ENCODE measurements at regions not wholly inside any gene's neighbourhood (a gene's known extent, or its start where the extent isn't known, plus 50 kb on each side); places are given as distances from the start of the nearest gene placed in this dataset.

GRCh38 chr4:59258002-59258401 lies 1942.1 kb upstream of the ADGRL3 start:
- no peak overlapping the region for H3K4me3 Mint-ChIP-seq (ENCODE audit: low read depth, unreplicated experiment)
- H3K36me3 Mint-ChIP-seq (ENCODE audit: insufficient read depth, unreplicated experiment) = no peaks in the 10 kb centered on the region
- H3K27ac Mint-ChIP-seq (ENCODE audit: unreplicated experiment) = no peak overlapping the region
- peaks cover 2% of the 10 kb centered on the region for H3K9me3 Mint-ChIP-seq (ENCODE audit: low read depth, unreplicated experiment)
- TF ChIP-seq, protein P1, sequence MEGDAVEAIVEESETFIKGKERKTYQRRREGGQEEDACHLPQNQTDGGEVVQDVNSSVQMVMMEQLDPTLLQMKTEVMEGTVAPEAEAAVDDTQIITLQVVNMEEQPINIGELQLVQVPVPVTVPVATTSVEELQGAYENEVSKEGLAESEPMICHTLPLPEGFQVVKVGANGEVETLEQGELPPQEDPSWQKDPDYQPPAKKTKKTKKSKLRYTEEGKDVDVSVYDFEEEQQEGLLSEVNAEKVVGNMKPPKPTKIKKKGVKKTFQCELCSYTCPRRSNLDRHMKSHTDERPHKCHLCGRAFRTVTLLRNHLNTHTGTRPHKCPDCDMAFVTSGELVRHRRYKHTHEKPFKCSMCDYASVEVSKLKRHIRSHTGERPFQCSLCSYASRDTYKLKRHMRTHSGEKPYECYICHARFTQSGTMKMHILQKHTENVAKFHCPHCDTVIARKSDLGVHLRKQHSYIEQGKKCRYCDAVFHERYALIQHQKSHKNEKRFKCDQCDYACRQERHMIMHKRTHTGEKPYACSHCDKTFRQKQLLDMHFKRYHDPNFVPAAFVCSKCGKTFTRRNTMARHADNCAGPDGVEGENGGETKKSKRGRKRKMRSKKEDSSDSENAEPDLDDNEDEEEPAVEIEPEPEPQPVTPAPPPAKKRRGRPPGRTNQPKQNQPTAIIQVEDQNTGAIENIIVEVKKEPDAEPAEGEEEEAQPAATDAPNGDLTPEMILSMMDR (IDR thresholded peaks at IDR 0.05; ENCODE audit: unreplicated experiment) = no peak
- CTCF ChIA-PET = no interaction called here
- BruUV-seq (replicated peaks) = no TSS peak
- intact Hi-C loops (cut with micrococcal nuclease; ENCODE audit: unreplicated experiment) = no loop called here
- H3K27me3 Mint-ChIP-seq (ENCODE audit: unreplicated experiment) = no peaks in the 10 kb centered on the region
- H3K4me1 Mint-ChIP-seq (ENCODE audit: low read depth, unreplicated experiment) = no peaks in the 10 kb centered on the region
- no peak for DNase-seq

GRCh38 chr4:59307609-59308008 lies 1892.5 kb upstream of the ADGRL3 start:
- no peak overlapping the region for H3K4me3 Mint-ChIP-seq (ENCODE audit: low read depth, unreplicated experiment)
- TF ChIP-seq, protein P1 (IDR thresholded peaks at IDR 0.05; ENCODE audit: unreplicated experiment) = no peak
- no peaks in the 10 kb centered on the region for H3K36me3 Mint-ChIP-seq (ENCODE audit: insufficient read depth, unreplicated experiment)
- H3K27ac Mint-ChIP-seq (ENCODE audit: unreplicated experiment) = no peak overlapping the region
- intact Hi-C loops (cut with micrococcal nuclease; ENCODE audit: unreplicated experiment) = no loop called here
- H3K9me3 Mint-ChIP-seq (ENCODE audit: low read depth, unreplicated experiment) = peaks cover 4% of the 10 kb centered on the region
- CTCF ChIA-PET = no interaction called here
- no peaks in the 10 kb centered on the region for H3K27me3 Mint-ChIP-seq (ENCODE audit: unreplicated experiment)
- no peaks in the 10 kb centered on the region for H3K4me1 Mint-ChIP-seq (ENCODE audit: low read depth, unreplicated experiment)
- no TSS peak for BruUV-seq (replicated peaks)
- no peak for DNase-seq

- CTCF ChIA-PET = no interaction called here
- Mint-ChIP-seq H3K4me1 (ENCODE audit: low read depth, unreplicated experiment) (no peaks in the 10 kb centered on the region), H3K27me3 (ENCODE audit: unreplicated experiment) (no peaks in the 10 kb centered on the region), H3K27ac (ENCODE audit: unreplicated experiment) (no peak overlapping the region), H3K9me3 (ENCODE audit: low read depth, unreplicated experiment) (no peaks in the 10 kb centered on the region), H3K36me3 (ENCODE audit: insufficient read depth, unreplicated experiment) (no peaks in the 10 kb centered on the region), H3K4me3 (ENCODE audit: low read depth, unreplicated experiment) (no peak overlapping the region)
- TF ChIP-seq, protein P1 (IDR thresholded peaks at IDR 0.05; ENCODE audit: unreplicated experiment) = no peak
- no TSS peak for BruUV-seq (replicated peaks)
- no peak for DNase-seq
- intact Hi-C loops (cut with micrococcal nuclease; ENCODE audit: unreplicated experiment) = no loop called here
Observed at GRCh38 chr4:59314637-59315036, 1885.5 kb upstream of the ADGRL3 start.

- H3K27me3 Mint-ChIP-seq (ENCODE audit: unreplicated experiment) = no peaks in the 10 kb centered on the region
- H3K27ac Mint-ChIP-seq (ENCODE audit: unreplicated experiment) = no peak overlapping the region
- H3K4me1 Mint-ChIP-seq (ENCODE audit: low read depth, unreplicated experiment) = no peaks in the 10 kb centered on the region
- no peak for DNase-seq
- H3K9me3 Mint-ChIP-seq (ENCODE audit: low read depth, unreplicated experiment) = peaks cover 4% of the 10 kb centered on the region
- no peak overlapping the region for H3K4me3 Mint-ChIP-seq (ENCODE audit: low read depth, unreplicated experiment)
- CTCF ChIA-PET = no interaction called here
- intact Hi-C loops (cut with micrococcal nuclease; ENCODE audit: unreplicated experiment) = no loop called here
- BruUV-seq (replicated peaks) = no TSS peak
- no peaks in the 10 kb centered on the region for H3K36me3 Mint-ChIP-seq (ENCODE audit: insufficient read depth, unreplicated experiment)
- TF ChIP-seq, protein P1 (IDR thresholded peaks at IDR 0.05; ENCODE audit: unreplicated experiment) = no peak
Observed at GRCh38 chr4:59339631-59340030, 1860.5 kb upstream of the ADGRL3 start.

- Mint-ChIP-seq H3K4me3 (ENCODE audit: low read depth, unreplicated experiment) (no peak overlapping the region), H3K27me3 (ENCODE audit: unreplicated experiment) (no peaks in the 10 kb centered on the region), H3K36me3 (ENCODE audit: insufficient read depth, unreplicated experiment) (no peaks in the 10 kb centered on the region), H3K9me3 (ENCODE audit: low read depth, unreplicated experiment) (peaks cover 7% of the 10 kb centered on the region), H3K27ac (ENCODE audit: unreplicated experiment) (no peak overlapping the region), H3K4me1 (ENCODE audit: low read depth, unreplicated experiment) (no peaks in the 10 kb centered on the region)
- BruUV-seq (replicated peaks) = no TSS peak
- CTCF ChIA-PET = no interaction called here
- DNase-seq = no peak
- TF ChIP-seq, protein P1 (IDR thresholded peaks at IDR 0.05; ENCODE audit: unreplicated experiment) = no peak
- intact Hi-C loops (cut with micrococcal nuclease; ENCODE audit: unreplicated experiment) = no loop called here
Observed at GRCh38 chr4:59341506-59341905, 1858.6 kb upstream of the ADGRL3 start.

All from Calu3 (cell line).